ENCODE measurements at regions not wholly inside any gene's neighbourhood (a gene's known extent, or its start where the extent isn't known, plus 50 kb on each side); places are given as distances from the start of the nearest gene placed in this dataset.
A peak's percentile ranks its signal among the peaks of the same experiment; 100 is the strongest.

DNA sequence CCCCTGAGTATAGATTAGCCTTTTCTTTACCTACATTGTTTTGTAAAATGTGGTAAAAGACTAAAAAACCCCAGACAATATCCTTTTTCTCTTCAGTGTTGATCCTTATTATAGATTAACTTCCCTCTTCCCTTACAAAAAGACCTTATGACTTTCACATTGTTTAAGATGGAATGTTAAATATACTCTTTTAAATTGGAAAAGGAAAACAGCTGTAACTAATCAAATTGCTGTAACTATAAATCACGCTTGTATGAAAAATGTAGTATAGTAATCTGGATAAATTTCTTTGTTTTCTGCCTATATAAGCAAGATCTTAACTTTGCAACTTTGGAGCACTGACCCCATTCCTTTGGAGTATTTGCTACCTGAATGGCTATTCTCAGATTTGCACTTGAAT, 383.1 kb downstream of the FAM170A start:
- DNase-seq (ENCODE audit: low read depth): no peak

DNA sequence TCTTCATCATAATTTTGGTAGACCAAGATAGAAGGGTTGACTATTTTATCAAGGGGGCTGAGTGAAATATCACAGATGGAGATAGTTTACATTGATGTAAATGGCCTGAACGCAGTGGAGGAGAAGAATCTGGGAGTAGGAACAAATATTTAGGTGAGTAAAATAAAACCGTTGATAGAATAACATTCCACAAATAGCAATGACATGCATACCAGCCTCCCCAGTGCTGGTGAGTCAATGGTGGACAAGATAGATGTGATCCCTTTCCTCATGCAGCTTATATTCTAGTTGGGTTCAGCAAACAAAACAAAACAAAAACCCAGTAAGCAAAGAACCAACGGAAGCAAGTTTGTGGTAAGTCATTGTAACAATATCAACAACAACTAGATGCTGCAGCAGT, 385.2 kb downstream of the FAM170A start:
- DNase-seq (ENCODE audit: low read depth): no peak

DNA sequence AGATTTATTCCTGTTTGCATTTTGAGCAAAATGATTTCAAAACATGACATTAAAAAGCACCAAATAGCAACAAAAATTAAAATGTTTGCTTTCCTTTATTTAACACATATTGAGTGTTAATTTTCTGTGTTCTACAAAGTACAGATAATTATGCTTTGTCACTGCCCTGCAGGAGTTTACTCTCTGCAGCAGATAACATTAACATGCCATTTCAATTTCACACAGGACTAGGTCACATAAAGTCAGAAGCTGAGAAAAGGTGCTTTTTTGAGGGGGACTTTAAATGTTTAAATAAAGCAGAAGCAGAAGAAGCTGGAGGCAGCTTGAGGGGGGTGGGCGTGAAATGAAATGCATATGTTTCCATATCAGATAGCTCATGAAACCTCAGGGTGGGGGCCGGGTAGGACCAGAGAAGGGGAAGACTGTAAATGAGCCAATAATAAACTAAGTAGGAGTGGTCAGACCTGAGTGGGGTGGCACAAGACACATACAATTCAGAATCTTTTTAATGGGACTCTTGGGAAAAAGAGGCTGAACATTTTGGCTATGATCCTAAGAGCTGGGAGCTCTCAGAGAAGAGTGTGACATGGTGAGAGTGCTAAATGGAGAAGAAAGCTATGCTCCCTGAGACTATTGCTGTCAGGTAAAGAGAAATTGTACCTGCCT, 387.5 kb downstream of the FAM170A start:
- DNase-seq (ENCODE audit: low read depth): no peak

DNA sequence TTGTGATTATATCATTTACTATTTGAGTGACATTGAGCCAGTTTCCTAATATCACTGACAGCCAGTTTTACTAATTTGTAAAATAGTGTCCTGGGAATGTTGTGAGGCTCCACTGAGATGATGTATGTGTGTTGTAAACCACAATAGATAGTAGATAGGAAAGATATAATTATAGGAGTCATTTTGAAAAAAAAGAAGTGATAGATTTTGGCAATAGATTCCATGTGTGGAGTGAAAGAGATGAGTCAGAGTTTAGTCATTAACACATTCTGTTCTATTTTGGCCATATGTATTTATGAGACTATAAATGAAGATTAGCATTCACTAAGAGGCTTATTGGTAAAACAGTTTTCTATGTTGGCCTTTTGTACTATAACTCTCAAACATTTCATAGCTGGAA, 388.2 kb downstream of the FAM170A start:
- peak; percentile 9 for DNase-seq (ENCODE audit: low read depth)

DNA sequence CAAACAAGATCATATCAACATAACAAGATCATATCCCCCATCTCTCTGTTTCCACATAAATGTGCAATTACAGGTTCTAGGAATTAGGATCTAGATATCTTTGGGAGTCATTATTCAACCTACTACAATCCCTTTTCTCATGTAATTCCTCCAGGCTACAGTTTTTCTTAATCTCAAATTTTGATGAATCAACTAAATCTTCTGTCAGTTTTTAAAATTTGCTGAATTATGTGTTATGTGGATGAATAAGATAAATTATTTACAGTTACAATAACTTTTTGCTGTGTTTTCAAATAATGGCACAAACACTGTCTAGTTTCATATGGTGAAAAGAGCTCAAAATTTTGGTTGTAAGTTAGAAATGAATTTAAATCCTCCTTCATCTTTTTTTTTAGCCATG, 405.8 kb downstream of the FAM170A start:
- no peak for DNase-seq (ENCODE audit: low read depth)

DNA sequence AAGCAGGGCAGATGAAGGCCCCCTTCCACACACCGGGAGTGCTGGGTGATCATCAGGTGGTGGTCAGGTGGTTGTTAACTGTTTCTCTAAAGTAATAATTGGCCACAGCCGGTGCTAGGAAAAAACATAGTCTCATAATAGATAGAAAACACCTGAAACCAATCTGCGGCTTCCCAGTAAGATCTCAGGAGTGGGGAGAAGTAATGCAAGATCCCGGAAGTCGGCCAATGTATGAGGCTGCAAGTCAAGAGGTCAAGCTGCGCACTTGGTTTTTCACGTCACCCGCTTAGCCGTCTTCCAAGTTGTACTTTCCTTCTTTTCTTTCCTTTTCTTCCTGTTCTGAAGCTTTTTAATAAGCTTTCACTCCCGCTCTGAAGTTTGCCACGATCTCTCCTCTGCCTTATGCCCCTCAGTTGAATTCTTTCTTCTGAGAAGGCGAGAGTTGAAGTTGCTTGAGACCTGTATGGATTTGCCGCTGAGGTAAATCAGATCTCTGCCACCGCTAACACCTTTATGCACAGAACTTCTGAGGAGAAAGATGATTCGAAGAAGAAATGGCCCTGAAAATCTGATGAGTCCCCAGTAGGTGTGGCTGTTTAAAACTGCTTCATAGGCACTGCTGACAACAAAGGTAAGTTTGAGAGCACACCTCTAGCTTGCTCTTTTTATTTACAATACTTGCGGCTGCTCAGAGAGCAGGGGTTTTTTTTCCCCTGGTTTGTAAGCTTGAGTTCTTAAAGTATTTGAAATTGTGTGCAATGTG, 406.6 kb downstream of the FAM170A start:
- no peak for DNase-seq (ENCODE audit: low read depth)

DNA sequence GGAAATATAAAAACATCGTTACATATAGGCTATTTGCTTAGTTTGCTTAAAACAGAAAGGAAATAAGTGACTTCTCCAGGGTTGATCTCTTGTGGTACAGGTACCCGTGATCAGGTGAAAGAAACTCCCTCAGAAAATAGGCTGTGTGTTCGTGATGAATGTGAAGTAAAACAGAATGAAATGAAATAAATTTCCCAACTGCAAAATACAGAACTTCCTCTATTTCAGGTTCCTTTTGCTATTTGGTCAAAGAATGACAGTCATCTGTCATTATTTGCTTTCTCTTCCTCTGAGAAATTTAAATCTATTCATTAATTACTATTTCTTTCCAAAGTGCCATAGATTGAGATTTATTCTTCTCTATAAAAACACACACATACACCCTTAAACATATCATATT, 408.1 kb downstream of the FAM170A start:
- no peak for DNase-seq (ENCODE audit: low read depth)

DNA sequence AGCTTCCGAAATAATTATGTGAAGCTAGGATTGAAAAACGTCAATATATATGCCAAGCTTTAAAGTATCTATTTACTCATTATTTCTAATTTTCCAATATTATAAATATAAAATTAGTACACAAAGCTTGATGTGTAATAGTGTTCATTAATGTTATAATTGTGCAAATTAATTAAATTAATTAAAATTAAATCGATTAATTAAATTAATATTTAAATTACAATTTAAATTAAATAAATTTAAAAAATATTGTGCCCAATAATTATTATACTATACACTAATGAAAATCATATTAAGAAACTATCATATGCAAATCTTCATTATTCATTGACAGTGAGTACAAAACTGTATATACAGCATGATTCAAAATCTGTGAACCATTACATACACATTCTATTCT, 409.8 kb downstream of the FAM170A start:
- no peak for DNase-seq (ENCODE audit: low read depth)

DNA sequence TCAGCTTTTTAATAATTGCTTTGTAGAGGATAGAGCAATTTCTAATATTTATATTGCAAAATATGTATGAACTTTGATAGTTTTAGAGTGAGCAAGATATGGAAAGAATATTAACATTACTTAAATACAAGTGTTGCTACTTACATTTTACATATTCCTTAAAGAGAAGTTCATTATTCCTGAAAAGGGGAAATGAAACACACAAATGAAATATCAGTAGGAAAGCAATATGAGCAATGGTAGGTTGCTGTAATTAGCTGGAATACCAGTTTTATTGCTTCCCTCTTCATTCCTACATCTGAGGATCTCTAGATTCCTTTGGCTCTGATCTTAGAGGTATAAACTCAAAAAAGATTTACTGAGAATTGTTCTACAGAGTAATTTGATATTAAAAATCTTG, 414.1 kb downstream of the FAM170A start:
- no peak for DNase-seq (ENCODE audit: low read depth)

DNA sequence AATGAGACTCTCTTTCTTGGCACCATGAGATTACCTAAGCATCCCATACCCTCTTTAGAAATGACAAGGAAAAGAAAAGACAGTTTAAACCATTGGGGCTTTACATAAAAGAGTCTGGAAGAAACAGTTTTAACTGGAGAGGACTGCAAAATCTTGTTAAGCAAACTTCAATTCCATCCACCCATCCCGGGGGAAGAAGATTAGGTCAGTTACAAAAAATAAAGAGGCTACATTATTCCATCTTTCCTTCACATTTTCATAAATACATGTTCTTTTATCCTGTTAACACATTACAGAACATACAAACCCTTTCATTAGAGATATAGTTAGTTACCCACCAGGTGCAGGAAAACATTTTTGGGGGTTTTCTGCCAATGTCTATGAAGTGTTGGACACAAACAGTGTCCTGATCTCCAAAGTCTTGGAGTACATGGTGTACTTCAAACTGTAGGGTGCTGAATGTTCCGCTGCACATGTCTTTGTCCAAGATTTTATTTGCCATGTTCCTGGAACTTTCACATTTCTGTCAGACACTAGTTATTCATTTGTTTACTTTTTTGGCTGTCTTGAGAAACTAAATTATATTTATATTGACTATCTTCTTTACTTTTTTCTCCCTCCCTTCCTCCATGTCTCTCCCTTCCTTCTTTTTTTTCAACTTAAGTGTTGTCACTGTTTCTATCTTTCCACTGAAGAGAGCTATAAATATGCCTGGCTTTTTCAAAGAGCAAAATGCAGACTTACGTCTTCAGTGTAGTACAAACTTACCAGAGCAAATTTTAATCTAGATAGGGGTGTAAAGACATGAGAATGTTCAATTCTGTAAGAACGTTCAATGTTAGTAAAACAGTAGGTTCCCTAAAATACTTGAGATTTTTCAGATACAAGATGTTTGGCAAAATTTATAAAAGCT, 410.9 kb upstream of the PRR16 start:
- no peak for DNase-seq (ENCODE audit: low read depth)

DNA sequence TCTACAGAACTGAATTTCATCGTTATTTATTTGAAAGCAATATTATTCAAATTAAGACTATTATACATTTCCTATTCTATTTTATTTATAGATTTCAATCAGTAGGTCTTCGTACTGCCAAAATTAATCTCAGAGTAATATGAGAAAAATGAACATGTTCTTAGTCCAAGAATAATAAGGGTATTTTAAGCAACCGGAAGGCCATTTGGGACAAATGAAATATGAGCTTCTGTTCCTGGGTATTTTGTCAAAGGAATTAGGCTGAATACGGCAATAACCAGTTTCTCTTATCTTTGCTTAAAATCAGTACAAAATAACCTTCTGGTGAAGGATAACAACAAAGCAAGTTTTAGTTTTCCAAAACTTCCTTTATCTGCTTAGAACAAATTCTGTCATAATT, 410.3 kb upstream of the PRR16 start:
- DNase-seq (ENCODE audit: low read depth): no peak

DNA sequence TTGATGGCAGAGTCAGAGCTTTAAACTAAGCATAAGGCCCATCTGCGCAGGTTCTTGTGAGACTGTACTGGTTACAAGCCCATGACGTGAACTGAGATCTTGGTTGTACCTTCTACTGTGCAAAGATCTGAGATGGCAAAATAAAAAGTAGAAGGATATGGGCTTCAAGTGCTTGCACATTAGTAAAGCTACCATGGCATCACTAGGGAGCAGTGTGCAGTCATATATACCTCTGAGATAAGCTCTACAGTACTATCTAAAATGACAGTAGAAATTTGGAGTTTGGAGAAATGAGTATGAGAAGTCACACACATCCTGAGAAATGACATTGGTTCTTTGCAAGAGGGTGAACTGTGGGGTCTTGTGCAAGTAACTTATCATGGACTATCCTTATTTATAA, 408.2 kb upstream of the PRR16 start:
- peak; percentile 38 for DNase-seq (ENCODE audit: low read depth)

DNA sequence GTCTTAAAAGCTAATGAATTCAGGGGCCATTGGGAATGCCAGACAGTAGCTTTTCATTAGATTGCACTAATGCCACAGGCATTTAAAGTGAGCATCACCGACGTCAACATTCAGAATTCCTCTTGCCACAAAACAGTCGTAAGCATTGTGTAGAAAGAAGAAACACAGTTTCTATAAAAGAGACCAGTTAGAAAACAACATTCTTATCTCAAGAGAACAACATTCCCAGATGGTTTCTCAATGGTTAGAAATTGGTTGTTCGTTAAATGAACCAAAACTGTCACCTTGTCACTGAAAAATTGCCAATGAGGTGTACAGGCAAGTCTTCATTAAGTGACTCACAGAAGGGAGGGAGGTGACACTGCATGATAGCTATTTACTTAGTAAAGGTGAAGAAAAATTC, 401.6 kb upstream of the PRR16 start:
- peak; percentile 13 for DNase-seq (ENCODE audit: low read depth)

DNA sequence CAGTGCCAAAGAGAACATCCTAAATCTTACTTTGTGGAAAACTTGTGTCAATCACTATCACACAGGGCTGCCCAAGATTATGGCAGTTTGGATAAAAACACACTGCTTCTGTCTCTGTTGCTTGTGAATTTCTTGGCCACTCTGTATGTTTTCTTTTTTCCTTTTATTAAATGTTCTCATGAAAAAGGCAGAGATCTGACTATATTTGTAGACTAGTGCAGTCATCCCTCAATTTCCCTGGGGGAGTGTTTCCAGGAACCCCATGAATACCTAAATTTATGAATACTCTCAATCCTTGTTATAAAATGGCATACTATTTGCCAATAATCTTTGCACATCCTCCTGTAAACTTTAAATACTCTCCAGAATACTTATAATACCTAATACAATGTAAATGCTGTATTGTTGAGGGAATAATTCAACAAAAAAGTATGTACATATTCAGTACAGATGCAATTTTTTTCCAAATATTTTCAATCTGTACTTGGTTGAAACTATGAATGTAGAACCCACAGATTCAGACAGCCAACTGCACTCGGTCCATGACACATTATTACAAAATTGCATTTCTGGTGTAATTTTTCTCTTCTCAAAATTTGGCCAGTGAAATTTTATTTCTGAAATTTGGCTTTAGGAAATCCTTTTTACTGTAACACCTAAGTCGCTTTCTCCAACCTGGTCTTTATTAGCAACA, 391.9 kb upstream of the PRR16 start:
- DNase-seq (ENCODE audit: low read depth): no peak

DNA sequence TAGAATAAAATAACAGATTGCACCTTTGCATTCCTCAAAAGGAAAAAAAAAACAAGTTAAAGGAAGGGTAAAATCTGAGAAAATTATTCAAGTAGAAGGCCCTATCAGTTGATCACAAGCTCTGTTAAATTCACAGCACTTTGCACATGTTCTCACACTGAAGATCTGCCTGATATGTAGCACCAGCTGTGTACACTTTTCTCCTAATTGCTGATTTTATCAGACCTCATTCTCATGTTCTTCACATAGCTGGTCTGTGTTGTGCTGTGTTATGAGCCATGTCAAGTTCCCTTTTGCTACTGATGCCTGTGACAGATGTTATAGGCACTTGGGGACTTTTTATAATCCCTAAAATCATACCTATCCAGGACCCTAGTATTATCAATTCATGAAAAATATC, 390.4 kb upstream of the PRR16 start:
- DNase-seq (ENCODE audit: low read depth): no peak

DNA sequence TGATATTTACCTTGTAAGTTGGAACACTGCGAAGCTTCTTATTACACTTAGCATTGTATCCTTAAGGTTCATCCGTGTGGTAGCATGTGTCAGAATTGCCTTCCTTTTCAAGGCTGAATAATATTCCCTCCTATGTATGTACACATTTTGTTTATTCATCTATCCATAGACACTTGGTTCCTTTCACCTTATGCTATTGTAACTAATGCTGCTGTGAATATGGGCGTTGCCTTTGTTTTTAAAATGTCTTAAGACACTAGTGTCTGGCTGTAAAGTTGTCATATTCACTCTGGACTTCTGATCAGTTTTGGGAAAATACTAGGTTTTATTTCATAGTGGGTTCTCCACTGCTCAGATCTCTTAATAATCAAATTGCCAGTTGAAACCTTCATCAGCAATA, 383.3 kb upstream of the PRR16 start:
- no peak for DNase-seq (ENCODE audit: low read depth)

DNA sequence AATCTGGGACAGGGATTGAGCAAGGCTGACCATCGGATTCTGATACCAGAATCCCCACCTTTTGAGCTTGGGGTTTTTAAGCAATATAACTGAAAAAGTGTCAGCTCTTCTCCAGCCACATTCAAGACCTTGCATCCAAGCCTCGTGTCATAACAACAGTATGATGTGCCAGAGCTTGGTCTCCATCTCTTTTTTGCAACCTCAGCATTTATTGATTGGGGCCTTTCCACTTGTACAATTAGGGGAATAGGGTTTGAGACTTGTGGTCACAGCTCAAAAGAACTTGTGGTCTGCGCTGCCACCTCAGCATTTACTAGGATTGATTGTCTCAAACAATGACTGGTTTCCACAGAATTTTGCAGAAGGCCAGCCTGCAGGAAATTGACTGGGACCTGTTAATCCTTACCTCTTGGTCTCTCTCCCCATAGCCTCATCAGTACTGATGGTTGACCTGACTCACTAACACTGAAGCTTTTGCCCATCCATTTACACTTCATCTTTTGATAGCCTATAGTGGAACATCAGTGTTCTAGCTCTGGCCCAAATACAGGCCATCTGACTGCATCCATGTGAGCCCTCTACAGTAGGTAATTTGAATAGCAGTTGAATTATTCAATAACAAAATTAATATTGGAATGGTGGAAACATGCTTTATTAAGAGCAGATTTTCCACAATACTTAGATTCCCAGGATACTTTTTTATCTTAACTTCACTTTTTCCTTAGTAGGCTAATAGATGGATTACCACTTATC, 381.6 kb upstream of the PRR16 start:
- DNase-seq (ENCODE audit: low read depth): no peak

DNA sequence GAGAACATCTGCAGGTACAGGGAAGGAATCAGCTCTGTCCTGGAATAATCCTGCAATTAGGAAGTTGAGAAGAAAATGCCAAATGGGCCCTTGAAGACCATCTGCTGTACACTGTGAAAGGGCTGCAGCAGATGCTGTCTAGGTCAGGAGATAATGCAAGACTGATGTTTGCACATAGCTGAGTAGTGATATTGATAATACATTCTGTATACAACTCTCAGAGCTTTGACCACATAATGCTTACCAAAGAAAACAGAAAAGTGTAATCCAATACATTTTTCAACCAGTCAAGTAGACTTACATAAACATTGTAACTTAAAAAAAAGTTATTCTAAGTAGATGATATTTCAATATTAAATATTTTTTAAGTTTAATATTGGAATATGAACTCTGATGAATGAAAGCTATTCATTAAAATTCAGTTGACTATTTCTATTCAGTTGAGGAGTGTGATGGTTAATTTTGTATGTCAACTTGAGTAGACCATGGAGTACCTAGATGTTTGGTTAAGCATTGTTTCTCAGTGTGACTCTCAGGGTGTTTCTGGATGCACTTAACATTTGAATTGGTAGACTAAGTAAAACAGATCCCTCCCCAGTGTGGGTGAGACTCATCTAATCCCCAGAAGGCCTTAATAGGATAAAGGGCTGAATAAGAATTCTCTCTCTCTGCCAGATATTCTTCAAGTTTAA, 380.1 kb upstream of the PRR16 start:
- DNase-seq (ENCODE audit: low read depth): no peak

DNA sequence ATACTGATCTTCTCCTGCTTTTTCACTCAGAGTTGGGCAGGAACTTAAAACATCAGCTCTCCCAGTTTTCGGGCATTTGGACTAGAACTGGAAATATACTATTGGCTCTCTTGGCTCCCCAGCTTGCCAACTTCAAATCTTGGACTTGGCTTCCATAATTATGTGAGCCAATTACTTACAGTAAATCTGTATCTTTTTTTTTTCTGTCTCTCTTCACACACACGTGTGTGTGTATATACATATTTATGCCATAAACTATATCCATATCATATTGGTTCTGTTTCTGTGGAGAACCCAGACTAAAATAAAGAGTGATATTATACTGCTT, 379.6 kb upstream of the PRR16 start:
- no peak for DNase-seq (ENCODE audit: low read depth)

DNA sequence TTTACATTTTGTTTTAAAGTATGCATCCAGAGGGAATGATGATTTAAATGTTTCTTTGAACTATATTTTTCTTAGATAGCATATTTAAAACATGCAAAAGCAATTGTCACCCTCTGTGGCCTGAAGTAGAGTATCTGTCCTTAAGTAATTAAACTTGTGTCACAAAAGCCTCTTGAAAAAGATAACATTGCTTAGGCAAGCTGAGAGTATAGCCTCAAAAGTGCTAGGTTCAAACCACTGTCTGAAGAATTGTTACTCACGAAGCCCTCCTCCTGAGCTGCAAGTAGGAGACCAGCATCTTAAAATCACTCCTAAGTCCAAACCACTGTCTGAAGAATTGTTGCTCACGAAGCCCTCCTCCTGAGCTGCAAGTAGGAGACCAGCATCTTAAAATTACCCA, 378.0 kb upstream of the PRR16 start:
- no peak for DNase-seq (ENCODE audit: low read depth)

DNA sequence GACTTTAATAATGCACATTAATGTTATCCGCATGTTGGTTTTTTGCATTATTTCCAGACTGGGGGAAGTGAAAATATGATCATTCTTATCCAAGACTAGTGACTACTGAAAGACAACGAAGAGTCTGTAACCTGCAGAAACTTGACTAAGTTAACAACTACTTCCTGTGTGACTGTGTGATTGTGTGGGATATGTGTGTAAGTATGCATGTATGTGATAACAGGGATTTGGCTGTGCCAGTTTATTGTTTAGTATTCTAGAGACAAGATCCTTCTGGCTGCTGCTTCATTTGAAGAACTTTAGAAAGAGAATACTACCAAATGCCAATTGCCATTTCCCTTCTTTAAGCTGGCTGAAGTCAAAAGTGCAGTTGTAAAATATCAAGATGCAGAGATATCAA, 375.7 kb upstream of the PRR16 start:
- DNase-seq (ENCODE audit: low read depth): no peak
